ENCODE measurements at regions not wholly inside any gene's neighbourhood (a gene's known extent, or its start where the extent isn't known, plus 50 kb on each side); places are given as distances from the start of the nearest gene placed in this dataset.
"Not testable (repeated sequence)": the region's sequence is repeated elsewhere in the genome, so short reads cannot be mapped to it uniquely, and the experiment has no call there.

DNA sequence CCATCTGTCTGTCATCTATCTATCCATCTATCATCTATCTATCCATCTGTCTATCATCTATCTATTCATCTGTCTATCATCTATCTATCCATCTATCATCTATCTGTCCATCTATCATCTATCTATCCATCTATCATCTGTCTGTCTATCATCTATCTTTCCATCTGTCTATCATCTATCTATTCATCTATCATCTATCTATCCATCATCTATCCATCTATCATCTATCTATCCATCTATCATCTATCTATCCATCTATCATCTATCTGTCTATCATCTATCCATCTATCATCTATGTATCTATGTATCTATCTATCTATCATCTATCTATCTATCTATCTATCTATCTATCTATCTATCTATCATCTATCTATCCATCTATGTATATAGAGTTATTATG, 671.6 kb downstream of the UTRN start:
- TF ChIP-seq, protein P1, sequence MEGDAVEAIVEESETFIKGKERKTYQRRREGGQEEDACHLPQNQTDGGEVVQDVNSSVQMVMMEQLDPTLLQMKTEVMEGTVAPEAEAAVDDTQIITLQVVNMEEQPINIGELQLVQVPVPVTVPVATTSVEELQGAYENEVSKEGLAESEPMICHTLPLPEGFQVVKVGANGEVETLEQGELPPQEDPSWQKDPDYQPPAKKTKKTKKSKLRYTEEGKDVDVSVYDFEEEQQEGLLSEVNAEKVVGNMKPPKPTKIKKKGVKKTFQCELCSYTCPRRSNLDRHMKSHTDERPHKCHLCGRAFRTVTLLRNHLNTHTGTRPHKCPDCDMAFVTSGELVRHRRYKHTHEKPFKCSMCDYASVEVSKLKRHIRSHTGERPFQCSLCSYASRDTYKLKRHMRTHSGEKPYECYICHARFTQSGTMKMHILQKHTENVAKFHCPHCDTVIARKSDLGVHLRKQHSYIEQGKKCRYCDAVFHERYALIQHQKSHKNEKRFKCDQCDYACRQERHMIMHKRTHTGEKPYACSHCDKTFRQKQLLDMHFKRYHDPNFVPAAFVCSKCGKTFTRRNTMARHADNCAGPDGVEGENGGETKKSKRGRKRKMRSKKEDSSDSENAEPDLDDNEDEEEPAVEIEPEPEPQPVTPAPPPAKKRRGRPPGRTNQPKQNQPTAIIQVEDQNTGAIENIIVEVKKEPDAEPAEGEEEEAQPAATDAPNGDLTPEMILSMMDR (IDR thresholded peaks at IDR 0.05), result not testable (repeated sequence)
- TF ChIP-seq POLR2A (IDR thresholded peaks at IDR 0.05), result not testable (repeated sequence)
